HL-60 (cell line): ENCODE measurements at regions not wholly inside any gene's neighbourhood (a gene's known extent, or its start where the extent isn't known, plus 50 kb on each side); places are given as distances from the start of the nearest gene placed in this dataset.
"Not testable (repeated sequence)": the region's sequence is repeated elsewhere in the genome, so short reads cannot be mapped to it uniquely, and the experiment has no call there.

Source experiments
- DNase-seq, 2 experiments: peaks; one replicate each; pipeline ENCODE4 v3.0.0-alpha.2; 2010 to 2020; ENCODE audit warnings: low read depth in 1 of 2, low spot score in 1 of 2
- H3K27ac ChIP-seq: fragments of 250-450 bp; sonication (Bioruptor Pico); replicated peaks from 2 replicates; pipeline ENCODE4 v1.5.1; 2020; ENCODE audit warnings: mild to moderate bottlenecking, moderate library complexity
- H3K27me3 ChIP-seq: fragments of 250-450 bp; sonication (Bioruptor Pico); 2 replicates; pipeline ENCODE4 v1.5.1; 2021; ENCODE audit warnings: mild to moderate bottlenecking, moderate library complexity; ENCODE audit not compliant: insufficient read depth, poor library complexity, severe bottlenecking
- H3K4me3 ChIP-seq: replicated peaks from 2 replicates; pipeline ENCODE4 v1.5.1; 2011; ENCODE audit warnings: mild to moderate bottlenecking, control low read depth, low read length; ENCODE audit not compliant: insufficient read depth
- GABPA ChIP-seq: IDR thresholded peaks from 2 replicates; pipeline ENCODE4 v1.6.1; 2012; ENCODE audit warnings: low read depth
- POLR2AphosphoS5 ChIP-seq: IDR thresholded peaks from 2 replicates; pipeline ENCODE4 v1.6.1; 2012; ENCODE audit warnings: low read depth
- SPI1 ChIP-seq: IDR thresholded peaks from 2 replicates; pipeline ENCODE4 v1.6.1; 2012; ENCODE audit warnings: low read depth, mild to moderate bottlenecking, borderline replicate concordance
- TF ChIP-seq, protein P1 (sequence below): IDR thresholded peaks from one replicate; pipeline ENCODE4 v1.5.1; 2011; ENCODE audit warnings: low read length, control low read depth, inconsistent platforms; ENCODE audit not compliant: insufficient read depth
- TF ChIP-seq, protein P2 (sequence below): IDR thresholded peaks from 2 replicates; pipeline ENCODE4 v1.6.1; 2012; ENCODE audit warnings: low read depth; ENCODE audit not compliant: insufficient replicate concordance

DNA sequence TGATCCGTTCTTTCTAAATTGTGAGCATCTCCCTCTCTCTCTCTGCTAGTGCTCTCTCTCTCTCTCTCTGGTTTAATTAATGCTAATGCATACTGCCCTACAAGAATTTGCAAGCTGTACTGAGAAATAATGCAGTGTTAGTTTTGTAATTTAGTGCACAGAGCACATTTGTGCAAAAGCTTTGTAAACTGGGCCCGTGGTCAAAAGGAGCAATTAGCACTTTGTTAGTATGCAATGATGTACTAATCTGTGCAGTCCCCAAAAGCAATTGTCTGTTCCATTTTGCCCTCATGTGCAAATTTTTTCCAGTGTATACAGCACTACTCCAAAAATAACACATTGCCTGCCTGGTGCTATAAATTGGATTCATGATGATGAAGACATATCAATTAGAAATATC is 184.6 kb upstream of the CMC1 start:
- no peaks in the 10 kb centered on the region for H3K27me3 ChIP-seq
- TF ChIP-seq, protein P1, sequence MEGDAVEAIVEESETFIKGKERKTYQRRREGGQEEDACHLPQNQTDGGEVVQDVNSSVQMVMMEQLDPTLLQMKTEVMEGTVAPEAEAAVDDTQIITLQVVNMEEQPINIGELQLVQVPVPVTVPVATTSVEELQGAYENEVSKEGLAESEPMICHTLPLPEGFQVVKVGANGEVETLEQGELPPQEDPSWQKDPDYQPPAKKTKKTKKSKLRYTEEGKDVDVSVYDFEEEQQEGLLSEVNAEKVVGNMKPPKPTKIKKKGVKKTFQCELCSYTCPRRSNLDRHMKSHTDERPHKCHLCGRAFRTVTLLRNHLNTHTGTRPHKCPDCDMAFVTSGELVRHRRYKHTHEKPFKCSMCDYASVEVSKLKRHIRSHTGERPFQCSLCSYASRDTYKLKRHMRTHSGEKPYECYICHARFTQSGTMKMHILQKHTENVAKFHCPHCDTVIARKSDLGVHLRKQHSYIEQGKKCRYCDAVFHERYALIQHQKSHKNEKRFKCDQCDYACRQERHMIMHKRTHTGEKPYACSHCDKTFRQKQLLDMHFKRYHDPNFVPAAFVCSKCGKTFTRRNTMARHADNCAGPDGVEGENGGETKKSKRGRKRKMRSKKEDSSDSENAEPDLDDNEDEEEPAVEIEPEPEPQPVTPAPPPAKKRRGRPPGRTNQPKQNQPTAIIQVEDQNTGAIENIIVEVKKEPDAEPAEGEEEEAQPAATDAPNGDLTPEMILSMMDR = no peak
- TF ChIP-seq GABPA = no peak
- no peak overlapping the region for H3K27ac ChIP-seq
- H3K4me3 ChIP-seq = no peak overlapping the region
- DNase-seq = no peak

DNA sequence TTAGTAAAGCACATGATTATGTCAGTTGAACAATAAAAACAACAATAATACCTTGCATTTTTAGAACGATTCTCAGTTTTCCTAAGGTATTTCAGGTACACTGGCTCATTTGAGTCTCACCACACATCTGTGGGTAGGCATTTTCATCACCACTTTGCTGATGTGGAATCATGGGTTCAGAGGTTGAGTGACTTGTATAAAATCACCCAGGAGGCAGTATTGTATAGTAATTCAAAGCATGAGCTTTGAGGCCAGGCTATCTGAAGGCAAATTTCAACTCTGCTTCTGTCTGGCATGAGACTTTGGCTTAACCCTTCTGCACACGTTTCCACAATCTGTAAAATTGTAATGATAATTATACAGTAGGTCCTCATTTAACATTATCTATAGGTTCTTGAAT is 183.9 kb upstream of the CMC1 start:
- no peak overlapping the region for H3K4me3 ChIP-seq
- DNase-seq = no peak
- TF ChIP-seq GABPA = no peak
- TF ChIP-seq, protein P2, sequence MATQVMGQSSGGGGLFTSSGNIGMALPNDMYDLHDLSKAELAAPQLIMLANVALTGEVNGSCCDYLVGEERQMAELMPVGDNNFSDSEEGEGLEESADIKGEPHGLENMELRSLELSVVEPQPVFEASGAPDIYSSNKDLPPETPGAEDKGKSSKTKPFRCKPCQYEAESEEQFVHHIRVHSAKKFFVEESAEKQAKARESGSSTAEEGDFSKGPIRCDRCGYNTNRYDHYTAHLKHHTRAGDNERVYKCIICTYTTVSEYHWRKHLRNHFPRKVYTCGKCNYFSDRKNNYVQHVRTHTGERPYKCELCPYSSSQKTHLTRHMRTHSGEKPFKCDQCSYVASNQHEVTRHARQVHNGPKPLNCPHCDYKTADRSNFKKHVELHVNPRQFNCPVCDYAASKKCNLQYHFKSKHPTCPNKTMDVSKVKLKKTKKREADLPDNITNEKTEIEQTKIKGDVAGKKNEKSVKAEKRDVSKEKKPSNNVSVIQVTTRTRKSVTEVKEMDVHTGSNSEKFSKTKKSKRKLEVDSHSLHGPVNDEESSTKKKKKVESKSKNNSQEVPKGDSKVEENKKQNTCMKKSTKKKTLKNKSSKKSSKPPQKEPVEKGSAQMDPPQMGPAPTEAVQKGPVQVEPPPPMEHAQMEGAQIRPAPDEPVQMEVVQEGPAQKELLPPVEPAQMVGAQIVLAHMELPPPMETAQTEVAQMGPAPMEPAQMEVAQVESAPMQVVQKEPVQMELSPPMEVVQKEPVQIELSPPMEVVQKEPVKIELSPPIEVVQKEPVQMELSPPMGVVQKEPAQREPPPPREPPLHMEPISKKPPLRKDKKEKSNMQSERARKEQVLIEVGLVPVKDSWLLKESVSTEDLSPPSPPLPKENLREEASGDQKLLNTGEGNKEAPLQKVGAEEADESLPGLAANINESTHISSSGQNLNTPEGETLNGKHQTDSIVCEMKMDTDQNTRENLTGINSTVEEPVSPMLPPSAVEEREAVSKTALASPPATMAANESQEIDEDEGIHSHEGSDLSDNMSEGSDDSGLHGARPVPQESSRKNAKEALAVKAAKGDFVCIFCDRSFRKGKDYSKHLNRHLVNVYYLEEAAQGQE = no peak
- no peak for TF ChIP-seq POLR2AphosphoS5
- TF ChIP-seq SPI1 = no peak
- TF ChIP-seq, protein P1 = no peak
- H3K27me3 ChIP-seq = no peaks in the 10 kb centered on the region
- no peak overlapping the region for H3K27ac ChIP-seq

- not testable (repeated sequence) for H3K27me3 ChIP-seq, H3K4me3 ChIP-seq, DNase-seq, H3K27ac ChIP-seq
These were observed 182.2 kb upstream of the CMC1 start for GRCh38 chr3:28059199-28059598.

DNA sequence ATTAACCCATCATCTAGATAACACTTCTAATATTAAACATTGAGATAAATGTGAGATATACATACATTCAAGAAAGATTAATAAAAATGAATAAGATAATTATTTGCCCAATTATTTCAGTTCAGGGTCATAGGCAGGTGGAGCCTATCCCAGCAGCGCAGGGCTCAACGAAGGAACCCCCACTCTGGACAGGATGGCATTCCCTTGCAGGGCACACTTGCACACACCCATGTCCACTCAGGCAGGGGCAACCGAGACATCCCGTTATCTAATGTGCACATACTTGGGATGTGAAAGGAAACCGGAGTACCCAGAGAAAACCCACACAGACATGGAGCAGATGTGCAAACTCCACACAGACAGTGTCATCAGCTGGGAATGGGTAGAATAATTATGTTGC is 175.4 kb upstream of the CMC1 start:
- Histone ChIP-seq H3K27ac (no peak overlapping the region), H3K27me3 (no peaks in the 10 kb centered on the region), H3K4me3 (no peak overlapping the region)
- no peak for DNase-seq
- TF ChIP-seq, protein P1 = no peak
- TF ChIP-seq, protein P2 = no peak
- no peak for TF ChIP-seq GABPA
- TF ChIP-seq SPI1 = no peak
- TF ChIP-seq POLR2AphosphoS5 = no peak
